ENCODE measurements at regions not wholly inside any gene's neighbourhood (a gene's known extent, or its start where the extent isn't known, plus 50 kb on each side); places are given as distances from the start of the nearest gene placed in this dataset.

DNA sequence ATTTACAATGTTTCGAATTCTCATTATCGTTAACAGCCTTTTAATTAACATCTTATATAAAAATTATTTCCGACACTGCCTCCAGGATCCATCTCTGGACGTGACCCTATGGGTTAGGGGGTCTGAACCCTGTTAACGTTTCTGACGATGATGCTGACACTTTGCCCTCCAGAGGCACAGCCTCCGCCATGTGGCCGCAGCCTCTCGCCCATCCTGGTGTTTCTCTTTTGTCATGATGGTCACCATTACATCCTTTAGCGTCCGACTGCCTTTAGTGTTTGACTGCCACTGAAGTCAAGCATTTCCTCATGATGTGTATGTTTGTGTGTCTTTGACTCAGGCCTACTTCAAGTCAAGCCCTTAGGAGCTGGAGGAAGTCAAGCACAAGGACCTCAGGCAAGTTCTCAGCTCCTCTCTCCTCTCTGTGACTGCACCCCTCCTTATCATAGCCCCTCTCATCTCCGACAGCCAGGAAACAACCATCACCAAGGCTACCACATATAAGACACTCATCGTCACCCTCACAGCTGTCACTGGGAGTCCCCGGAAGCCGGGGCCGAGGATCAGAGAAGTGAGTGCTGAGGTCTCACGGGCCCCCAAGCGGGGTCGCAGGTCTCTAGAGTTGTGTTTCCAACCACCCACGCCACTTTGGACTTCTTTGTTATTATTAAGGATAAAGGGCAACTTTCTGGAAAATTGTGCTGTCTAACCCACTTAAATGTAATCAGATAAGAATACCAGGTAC is 96.1 kb upstream of the PPP2R2D start:
- intact Hi-C loops (cut with micrococcal nuclease) = no loop called here
- H3K4me3 Mint-ChIP-seq = no peak overlapping the region

DNA sequence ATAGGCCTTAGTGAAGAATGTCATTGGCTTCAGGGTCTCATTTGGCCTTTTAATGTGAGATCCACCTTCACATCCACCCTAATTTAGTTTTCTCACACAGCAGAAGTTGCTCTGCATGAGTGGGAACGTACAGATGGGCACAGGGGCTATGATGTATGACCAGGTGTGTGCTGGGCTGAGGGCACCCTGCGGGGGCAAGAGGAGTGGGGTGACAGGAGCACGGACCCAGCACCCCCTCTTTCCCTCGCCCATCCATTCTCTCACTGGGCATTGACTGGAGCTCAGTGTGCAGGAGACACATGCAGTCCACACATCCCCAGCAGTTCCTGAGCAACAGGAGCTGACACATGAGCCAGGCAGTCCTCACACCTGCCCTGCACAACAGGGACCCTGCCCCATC is 95.1 kb upstream of the PPP2R2D start:
- H3K9me3 Mint-ChIP-seq = no peaks in the 10 kb centered on the region
- H3K4me3 Mint-ChIP-seq = no peak overlapping the region
- H3K27ac Mint-ChIP-seq = no peak overlapping the region
- H3K4me1 Mint-ChIP-seq (ENCODE audit: low read depth) = no peaks in the 10 kb centered on the region
- intact Hi-C loops (cut with micrococcal nuclease) = no loop called here
- no peaks in the 10 kb centered on the region for H3K36me3 Mint-ChIP-seq (ENCODE audit: low read depth)
- H3K27me3 Mint-ChIP-seq = no peaks in the 10 kb centered on the region

More for the DNA sequence above, 96.1 kb upstream of the PPP2R2D start:
- no peaks in the 10 kb centered on the region for H3K27me3 Mint-ChIP-seq
- no peaks in the 10 kb centered on the region for H3K4me1 Mint-ChIP-seq (ENCODE audit: low read depth)
- H3K27ac Mint-ChIP-seq = no peak overlapping the region
- no peaks in the 10 kb centered on the region for H3K36me3 Mint-ChIP-seq (ENCODE audit: low read depth)
- H3K9me3 Mint-ChIP-seq = peaks cover 6% of the 10 kb centered on the region

DNA sequence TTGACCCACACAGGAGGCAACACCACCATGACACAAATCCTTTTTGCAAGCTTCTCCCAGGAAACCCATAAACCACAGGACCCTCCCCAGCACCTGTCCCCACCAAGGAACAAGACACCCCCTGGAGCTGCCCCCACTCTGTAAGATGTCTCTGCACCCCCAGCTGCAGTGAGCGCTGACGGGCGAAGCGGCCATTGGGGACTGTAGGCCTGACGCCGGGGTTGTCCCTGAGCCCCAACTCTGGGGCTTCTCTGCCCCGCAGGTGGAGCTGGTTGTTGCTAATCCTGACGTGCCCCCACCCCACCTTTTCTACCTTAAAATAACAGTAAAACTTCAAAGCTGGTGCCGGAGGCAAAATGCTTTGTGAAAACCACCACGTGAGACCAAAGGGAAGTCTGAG is 94.7 kb upstream of the PPP2R2D start:
- no peaks in the 10 kb centered on the region for H3K9me3 Mint-ChIP-seq
- intact Hi-C loops (cut with micrococcal nuclease) = no loop called here
- H3K27me3 Mint-ChIP-seq = no peaks in the 10 kb centered on the region
- no peak overlapping the region for H3K4me3 Mint-ChIP-seq
- H3K27ac Mint-ChIP-seq = no peak overlapping the region
- H3K36me3 Mint-ChIP-seq (ENCODE audit: low read depth) = no peaks in the 10 kb centered on the region
- no peaks in the 10 kb centered on the region for H3K4me1 Mint-ChIP-seq (ENCODE audit: low read depth)

DNA sequence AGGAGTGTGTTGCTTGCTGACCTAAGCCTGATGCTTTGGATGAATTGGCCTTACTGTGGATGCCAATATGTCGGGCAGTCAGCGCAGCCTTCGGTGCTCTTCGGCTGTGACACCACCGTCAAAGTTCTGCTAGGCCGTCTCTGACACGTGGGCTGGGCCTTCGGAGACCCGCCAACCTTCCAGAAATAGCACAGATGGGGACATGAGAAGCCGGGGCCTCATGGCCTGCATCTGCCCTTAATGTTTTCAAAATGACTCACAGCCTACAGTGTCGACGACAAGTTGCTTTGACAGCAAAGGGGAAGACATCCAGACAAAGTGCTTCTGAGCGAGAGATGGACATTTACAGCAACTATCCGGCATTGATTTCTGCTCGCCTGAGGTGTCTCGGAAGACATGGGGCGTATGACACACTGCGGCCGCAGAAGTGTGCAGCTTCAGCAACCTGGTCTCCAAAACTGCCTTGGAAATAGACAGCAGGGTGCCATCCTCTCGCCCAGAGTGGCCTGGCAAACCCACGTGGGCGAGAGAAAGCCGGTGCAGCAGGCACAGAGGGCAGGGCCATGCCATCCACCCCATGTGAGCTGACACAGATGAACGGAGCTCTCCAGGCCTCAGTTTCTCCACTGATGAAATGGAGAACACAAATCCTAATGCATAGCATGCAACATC is 94.0 kb upstream of the PPP2R2D start:
- intact Hi-C loops (cut with micrococcal nuclease) = no loop called here
- H3K9me3 Mint-ChIP-seq = no peaks in the 10 kb centered on the region
- no peaks in the 10 kb centered on the region for H3K27me3 Mint-ChIP-seq
- H3K27ac Mint-ChIP-seq = no peak overlapping the region
- H3K36me3 Mint-ChIP-seq (ENCODE audit: low read depth) = no peaks in the 10 kb centered on the region
- H3K4me1 Mint-ChIP-seq (ENCODE audit: low read depth) = no peaks in the 10 kb centered on the region
- H3K4me3 Mint-ChIP-seq = no peak overlapping the region

DNA sequence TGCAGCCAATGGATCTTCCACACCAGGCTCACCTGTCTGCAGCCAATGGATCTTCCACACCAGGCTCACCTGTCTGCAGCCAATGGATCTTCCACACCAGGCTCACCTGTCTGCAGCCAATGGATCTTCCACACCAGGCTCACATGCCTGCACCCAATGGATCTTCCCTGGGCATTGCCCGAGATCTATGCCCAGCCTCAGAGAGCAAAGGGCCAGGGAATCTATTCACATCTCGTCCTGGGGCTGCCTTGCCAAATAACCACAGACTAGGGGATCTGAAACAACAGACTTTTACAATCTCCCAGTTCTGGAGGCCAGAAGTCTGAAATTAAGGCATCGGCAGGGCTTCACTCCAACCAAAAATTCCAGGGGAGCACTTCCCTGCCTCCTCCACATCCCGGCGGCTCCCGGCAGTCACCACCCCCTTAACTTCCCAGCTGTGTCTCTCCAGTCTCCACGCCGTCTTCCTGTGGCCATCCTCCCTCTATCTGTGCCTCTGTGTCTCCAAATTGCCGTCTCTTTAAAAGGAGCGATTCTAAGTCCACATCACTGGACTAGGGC is 92.4 kb upstream of the PPP2R2D start:
- H3K4me1 Mint-ChIP-seq (ENCODE audit: low read depth) = no peaks in the 10 kb centered on the region
- no peaks in the 10 kb centered on the region for H3K36me3 Mint-ChIP-seq (ENCODE audit: low read depth)
- H3K27ac Mint-ChIP-seq = no peak overlapping the region
- no peaks in the 10 kb centered on the region for H3K27me3 Mint-ChIP-seq
- intact Hi-C loops (cut with micrococcal nuclease) = no loop called here
- no peaks in the 10 kb centered on the region for H3K9me3 Mint-ChIP-seq
- H3K4me3 Mint-ChIP-seq = no peak overlapping the region

DNA sequence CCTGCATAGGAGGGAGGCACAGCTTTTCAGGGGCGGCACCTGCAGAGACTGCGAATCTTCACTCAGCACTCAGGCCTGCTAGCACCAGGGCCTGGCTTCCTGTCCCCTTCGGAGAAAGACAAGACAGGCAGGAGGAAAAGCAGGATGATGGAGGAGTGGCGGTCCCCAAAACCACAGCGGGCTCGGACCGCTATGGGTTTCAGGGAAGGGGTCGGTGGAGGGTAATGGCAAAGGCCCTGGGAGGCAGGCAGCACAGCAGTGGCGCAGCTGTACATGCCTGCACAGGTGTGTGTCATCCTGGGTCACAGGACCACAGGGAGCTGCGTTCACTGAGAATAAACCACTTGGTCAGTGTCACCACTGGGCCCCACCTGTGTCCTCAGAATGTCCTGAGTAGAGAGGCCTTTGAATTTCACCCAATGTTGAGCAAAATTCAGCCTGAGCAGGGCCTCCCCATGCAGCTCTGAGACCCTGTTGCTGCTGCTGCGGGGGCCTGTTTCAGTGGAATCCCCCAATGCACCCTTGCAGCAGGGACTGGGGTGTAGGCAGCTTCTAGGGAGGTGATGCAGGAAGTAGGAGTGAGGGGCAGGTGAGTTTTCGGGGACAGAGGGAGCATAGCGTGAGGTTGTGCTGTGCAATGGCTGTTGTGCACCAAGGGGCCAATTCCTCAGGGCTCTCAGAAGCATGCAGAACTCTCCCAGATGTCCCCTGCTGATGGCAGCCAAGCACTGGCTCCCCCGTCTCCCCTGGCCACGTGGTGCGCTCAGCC is 90.6 kb upstream of the PPP2R2D start:
- Mint-ChIP-seq H3K27me3 (no peaks in the 10 kb centered on the region), H3K4me3 (no peak overlapping the region), H3K27ac (no peak overlapping the region)

DNA sequence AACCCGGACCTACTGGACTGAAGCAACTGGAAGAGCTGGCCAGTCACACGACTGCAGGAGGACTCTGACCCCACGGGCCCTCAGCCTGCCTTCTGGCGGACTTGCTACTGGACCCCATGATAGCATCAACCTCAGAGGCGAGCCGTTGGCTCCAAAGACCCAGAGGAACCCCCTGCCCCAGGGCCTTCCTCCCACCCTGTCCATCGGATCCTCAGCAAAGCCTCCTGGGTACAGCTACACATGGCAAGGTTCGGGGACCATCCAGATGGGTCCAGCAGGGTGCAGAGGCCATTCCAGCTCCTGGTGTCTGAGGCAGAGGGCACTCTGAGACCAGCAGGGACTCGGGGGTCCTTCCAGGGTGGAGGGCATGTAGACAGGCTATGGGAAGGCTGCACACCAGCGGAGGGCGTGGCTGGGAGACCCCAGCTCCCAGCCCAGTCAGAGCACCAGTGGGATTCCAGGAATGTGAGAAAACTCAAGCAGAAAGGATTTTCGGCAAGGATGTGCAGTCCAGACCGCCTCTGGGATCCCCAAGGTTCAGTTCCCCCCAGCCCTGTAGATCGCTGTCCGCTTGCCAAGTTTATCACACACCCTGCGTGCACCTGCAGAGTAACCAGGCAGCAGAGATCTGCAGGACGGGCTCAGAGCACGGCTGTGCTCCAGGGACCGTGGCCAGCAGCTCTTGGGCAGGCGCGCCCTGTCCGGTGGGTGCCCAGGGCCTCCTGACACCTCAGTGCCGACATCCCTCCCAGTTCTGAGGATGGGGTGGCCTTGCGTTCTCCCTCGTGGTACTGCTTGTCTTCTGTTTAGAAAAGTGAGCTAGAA is 89.8 kb upstream of the PPP2R2D start:
- Mint-ChIP-seq H3K4me1 (ENCODE audit: low read depth) (no peaks in the 10 kb centered on the region), H3K36me3 (ENCODE audit: low read depth) (no peaks in the 10 kb centered on the region), H3K27ac (no peak overlapping the region), H3K4me3 (no peak overlapping the region), H3K27me3 (no peaks in the 10 kb centered on the region), H3K9me3 (no peaks in the 10 kb centered on the region)
- intact Hi-C loops (cut with micrococcal nuclease) = no loop called here

More for the DNA sequence above, 90.6 kb upstream of the PPP2R2D start:
- no peaks in the 10 kb centered on the region for H3K36me3 Mint-ChIP-seq (ENCODE audit: low read depth)
- no peaks in the 10 kb centered on the region for H3K9me3 Mint-ChIP-seq
- intact Hi-C loops (cut with micrococcal nuclease) = no loop called here
- H3K4me1 Mint-ChIP-seq (ENCODE audit: low read depth) = no peaks in the 10 kb centered on the region

DNA sequence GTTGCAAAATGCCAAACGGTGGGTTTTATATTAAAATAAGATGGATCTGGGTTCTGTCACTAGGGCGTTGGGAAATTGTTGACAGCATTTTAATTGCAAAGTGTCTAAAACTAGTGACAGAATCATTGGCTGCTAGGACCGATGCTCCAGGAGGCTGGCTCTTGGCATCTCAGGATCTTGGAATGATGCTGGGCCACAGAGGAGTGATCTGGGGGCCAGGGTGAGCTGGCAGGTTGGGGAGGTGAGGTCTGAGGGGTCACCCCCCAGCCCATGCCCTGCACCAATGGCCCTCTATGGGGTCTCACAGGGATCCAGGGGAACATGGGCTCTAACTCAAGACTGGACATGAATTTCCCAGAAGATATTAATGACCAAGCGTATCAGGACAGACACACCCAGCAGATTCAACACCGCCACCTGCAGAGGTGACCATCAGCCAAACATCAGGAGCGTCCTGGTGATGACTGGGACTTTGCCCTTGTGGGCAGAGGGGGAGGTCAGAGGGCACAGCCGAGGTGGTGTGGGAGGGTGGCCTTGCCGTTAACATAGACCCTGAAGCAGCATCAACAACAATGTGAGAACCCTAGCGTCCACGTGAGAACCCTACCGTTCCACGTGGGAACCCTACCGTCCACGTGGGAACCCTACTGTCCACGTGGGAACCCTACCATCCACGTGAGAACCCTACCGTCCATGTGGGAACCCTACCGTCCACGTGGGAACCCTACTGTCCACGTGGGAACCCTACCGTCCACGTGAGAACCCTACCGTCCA is 89.0 kb upstream of the PPP2R2D start:
- H3K27me3 Mint-ChIP-seq = no peaks in the 10 kb centered on the region
- H3K4me1 Mint-ChIP-seq (ENCODE audit: low read depth) = no peaks in the 10 kb centered on the region
- H3K4me3 Mint-ChIP-seq = no peak overlapping the region
- no peak overlapping the region for H3K27ac Mint-ChIP-seq
- H3K36me3 Mint-ChIP-seq (ENCODE audit: low read depth) = no peaks in the 10 kb centered on the region
- no peaks in the 10 kb centered on the region for H3K9me3 Mint-ChIP-seq
- intact Hi-C loops (cut with micrococcal nuclease) = no loop called here

DNA sequence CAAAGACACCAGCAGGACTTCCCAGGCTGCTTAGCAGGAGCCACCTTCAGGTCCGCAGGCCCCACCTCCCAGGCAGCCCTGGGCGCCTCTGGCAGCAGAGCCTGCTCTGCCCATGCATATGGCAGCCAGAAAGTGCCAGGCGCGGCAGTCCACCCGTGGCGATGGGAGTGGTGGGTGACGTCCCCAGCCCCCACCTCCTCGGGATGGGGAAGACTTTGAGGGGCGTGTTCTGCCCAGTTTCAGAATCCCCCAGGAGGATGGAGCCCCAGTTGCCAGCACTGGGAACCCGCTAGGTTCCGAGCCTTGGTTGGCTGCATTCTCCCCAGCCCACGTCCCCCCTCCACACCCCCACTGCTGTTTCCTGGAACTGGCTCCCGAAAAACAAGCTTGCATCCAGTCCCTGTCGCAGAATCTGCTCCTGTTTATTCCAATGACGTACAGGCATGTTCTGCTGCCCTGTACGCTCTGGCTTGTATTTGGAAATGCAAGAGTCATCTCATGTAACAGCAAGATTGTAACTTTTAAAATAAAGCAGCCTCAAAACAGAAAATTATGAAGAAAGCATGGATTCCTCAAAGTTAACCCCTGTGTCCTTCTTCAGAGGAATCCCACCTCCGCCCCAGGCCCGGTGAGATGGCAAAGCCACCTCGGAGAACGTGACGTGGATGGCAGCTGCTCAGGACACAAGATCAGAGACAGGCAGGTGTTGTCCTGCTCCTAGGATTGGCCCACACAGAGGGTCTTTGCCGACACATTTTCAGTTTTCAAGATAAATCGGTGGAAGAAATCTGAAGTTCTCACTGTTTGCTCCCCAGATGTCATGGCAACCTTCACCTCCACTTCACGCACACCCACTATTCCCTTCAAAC is 87.8 kb upstream of the PPP2R2D start:
- Mint-ChIP-seq H3K9me3 (no peaks in the 10 kb centered on the region), H3K27ac (no peak overlapping the region), H3K4me1 (ENCODE audit: low read depth) (no peaks in the 10 kb centered on the region), H3K36me3 (ENCODE audit: low read depth) (no peaks in the 10 kb centered on the region), H3K4me3 (no peak overlapping the region), H3K27me3 (no peaks in the 10 kb centered on the region)
- intact Hi-C loops (cut with micrococcal nuclease) = no loop called here

DNA sequence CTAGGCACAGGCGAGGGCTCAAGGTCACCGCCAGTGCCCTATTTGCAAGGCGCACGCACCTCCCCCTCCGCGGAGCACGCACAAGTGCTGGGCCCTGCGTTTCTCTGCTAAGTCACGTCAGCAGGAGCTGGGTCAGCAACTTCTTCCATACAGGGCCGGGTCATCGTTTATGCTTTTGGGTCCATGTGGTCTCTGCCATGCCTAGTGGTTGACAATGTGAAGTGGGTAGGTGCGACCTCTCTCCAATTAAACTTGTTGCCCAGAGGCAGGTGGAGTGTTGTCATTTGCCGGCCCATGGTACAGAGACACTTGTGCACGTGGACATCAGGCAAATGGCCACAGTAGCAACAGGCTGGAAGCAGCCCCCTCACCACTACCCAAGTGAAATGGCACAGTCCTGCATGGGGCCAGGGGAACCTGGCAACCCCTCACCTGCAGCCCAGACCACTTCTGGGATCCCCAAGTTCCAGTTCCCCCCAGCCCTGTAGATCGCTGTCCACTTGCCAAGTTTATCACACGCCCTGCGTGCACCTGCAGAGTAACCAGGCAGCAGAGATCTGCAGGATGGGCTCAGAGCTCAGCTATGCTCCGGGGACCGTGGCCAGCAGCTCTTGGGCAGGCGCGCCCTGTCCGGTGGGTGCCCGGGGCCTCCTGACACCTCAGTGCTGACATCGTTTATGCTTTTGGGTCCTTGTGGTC is 86.1 kb upstream of the PPP2R2D start:
- no peaks in the 10 kb centered on the region for H3K27me3 Mint-ChIP-seq
- no peak overlapping the region for H3K4me3 Mint-ChIP-seq
- no peak overlapping the region for H3K27ac Mint-ChIP-seq
- H3K9me3 Mint-ChIP-seq = no peaks in the 10 kb centered on the region
- peaks cover 2% of the 10 kb centered on the region for H3K4me1 Mint-ChIP-seq (ENCODE audit: low read depth)
- no peaks in the 10 kb centered on the region for H3K36me3 Mint-ChIP-seq (ENCODE audit: low read depth)
- intact Hi-C loops (cut with micrococcal nuclease) = no loop called here

DNA sequence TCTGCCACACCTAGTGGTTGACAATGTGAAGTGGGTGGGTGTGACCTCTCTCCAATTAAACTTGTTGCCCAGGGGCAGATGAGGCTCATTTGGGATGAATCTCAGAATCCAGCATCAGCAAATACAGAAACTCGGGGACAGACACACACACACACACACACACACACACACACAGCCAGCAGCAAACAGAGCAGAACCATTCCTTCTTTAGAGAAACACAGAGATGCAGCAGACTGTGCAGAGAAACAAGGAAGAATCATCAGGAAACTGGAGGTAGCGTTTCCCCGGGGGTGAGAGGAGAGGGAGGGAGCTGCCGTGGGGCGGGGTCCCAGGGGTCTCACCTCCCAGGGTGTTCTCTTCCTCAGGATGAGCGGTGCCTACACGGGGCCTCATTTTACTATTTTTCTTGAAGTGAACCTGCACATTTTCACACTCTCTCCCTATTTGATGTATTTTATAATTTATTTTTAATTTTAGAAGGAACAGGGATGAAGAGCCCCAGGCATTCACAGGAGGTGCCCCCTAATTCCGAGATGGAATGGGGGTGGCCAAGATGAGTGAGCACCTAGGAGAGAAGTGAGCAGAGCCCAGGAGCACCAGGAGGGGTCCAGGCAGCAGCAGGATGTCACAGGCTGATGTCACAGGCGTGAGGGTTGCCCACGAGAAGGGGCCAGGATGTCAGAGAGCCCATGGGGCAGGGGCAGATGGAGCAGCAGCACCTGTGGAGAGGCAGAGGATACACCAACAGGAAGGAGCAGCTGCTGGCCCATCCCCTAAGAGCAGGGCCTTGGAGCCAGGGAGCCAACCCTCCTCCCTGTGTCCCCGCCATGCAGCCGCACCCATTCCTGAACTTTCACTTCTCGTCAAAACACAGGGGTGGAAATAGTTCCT is 85.3 kb upstream of the PPP2R2D start:
- no peaks in the 10 kb centered on the region for H3K9me3 Mint-ChIP-seq
- H3K27ac Mint-ChIP-seq = no peak overlapping the region
- no peaks in the 10 kb centered on the region for H3K36me3 Mint-ChIP-seq (ENCODE audit: low read depth)
- H3K4me1 Mint-ChIP-seq (ENCODE audit: low read depth) = peaks cover 4% of the 10 kb centered on the region
- intact Hi-C loops (cut with micrococcal nuclease) = no loop called here
- no peaks in the 10 kb centered on the region for H3K27me3 Mint-ChIP-seq
- no peak overlapping the region for H3K4me3 Mint-ChIP-seq

Measured in dendritic cell treated with granulocyte-macrophage colony-stimulating factor and Interleukin-4, amounts not matched to agents 40 ng/mL and 50 ng/mL, for 4 days (primary cell).